OCI-LY1 (cell line): ENCODE measurements at regions not wholly inside any gene's neighbourhood (a gene's known extent, or its start where the extent isn't known, plus 50 kb on each side); places are given as distances from the start of the nearest gene placed in this dataset.

ENCODE experiments used
- CTCF ChIP-seq: fragments of 200-600 bp; sonication (generic), shearing (Covaris generic); IDR thresholded peaks from 2 replicates; pipeline ENCODE4 v1.5.1; 2017; ENCODE audit warnings: mild to moderate bottlenecking, antibody characterized with exemption, low read length, moderate library complexity, mixed read lengths
- EZH2 ChIP-seq: fragments of 200-600 bp; sonication (generic), shearing (Covaris generic); IDR thresholded peaks from 2 replicates; pipeline ENCODE4 v1.8.0; 2017; ENCODE audit warnings: borderline replicate concordance, mixed run types, mild to moderate bottlenecking, antibody characterized with exemption, low read length, moderate library complexity, mixed read lengths

- TF ChIP-seq EZH2 (no peak), CTCF (no peak)
Measured at GRCh38 chr4:83921124-83921523, 385.2 kb downstream of the GPAT3 start.
